IMR-90 (cell line): ENCODE measurements at regions not wholly inside any gene's neighbourhood (a gene's known extent, or its start where the extent isn't known, plus 50 kb on each side); places are given as distances from the start of the nearest gene placed in this dataset.

Experiments
- ATAC-seq: fragments of 200-7000 bp; cut with Tn5 transposase; 2 replicates; pipeline ENCODE4 v1.9.1; 2020; ENCODE audit warnings: low read depth, mild to moderate bottlenecking, moderate library complexity
- BruUV-seq: library from RNA; stranded (reverse); fragments of 400-500 nt; replicated peaks from 2 replicates; lab custom pipeline; 2021; lab: Mats Ljungman, UMichigan
- CTCF ChIA-PET: fragments of 300-600 bp; formaldehyde crosslinking; extraction: SDS; loops from one replicate; lab custom pipeline; 2021; ENCODE audit warnings: antibody characterized with exemption; lab: Yijun Ruan, JAX
- POLR2A ChIA-PET: fragments of 300-600 bp; sonication (Branson Sonifier 250); formaldehyde crosslinking; loops from one replicate; lab custom pipeline; 2022; ENCODE audit warnings: antibody characterized with exemption; ENCODE audit not compliant: unreplicated experiment; lab: Charles Lee
- DNase-seq: peaks from one replicate; pipeline ENCODE4 v3.0.0; 2013
- H2AFZ ChIP-seq: replicated peaks from 2 replicates; pipeline ENCODE3; 2013; ENCODE audit warnings: low read length, mild to moderate bottlenecking; ENCODE audit not compliant: poor library complexity
- H2AK5ac ChIP-seq: 2 replicates; pipeline ENCODE4 v1.6.1; 2013; ENCODE audit warnings: low read depth, low read length, inconsistent platforms
- H2AK9ac ChIP-seq: replicated peaks from 2 replicates; pipeline ENCODE3; 2013; ENCODE audit warnings: mild to moderate bottlenecking, low read depth, low read length, moderate library complexity; ENCODE audit not compliant: poor library complexity
- H2BK120ac ChIP-seq: 2 replicates; pipeline ENCODE4 v1.6.1; 2013; ENCODE audit warnings: low read depth, low read length, inconsistent platforms
- H2BK15ac ChIP-seq: 3 replicates; pipeline ENCODE4 v1.6.1; 2013; ENCODE audit warnings: low read depth, low read length, inconsistent platforms
- H2BK20ac ChIP-seq: 2 replicates; pipeline ENCODE4 v1.6.1; 2013; ENCODE audit warnings: low read depth, mild to moderate bottlenecking, inconsistent platforms, low read length, moderate library complexity
- H2BK5ac ChIP-seq: 2 replicates; pipeline ENCODE4 v1.6.1; 2013; ENCODE audit warnings: mild to moderate bottlenecking, low read depth, low read length, inconsistent platforms; ENCODE audit not compliant: poor library complexity, severe bottlenecking
- H3K14ac ChIP-seq: replicated peaks from 2 replicates; pipeline ENCODE4 v1.6.1; 2013; ENCODE audit warnings: low read depth, low read length, inconsistent platforms
- H3K18ac ChIP-seq: 2 replicates; pipeline ENCODE4 v1.6.1; 2013; ENCODE audit warnings: low read depth, low read length, control low read depth
- H3K23ac ChIP-seq: 2 replicates; pipeline ENCODE4 v1.6.1; 2013; ENCODE audit warnings: low read depth, low read length, inconsistent platforms
- H3K27ac ChIP-seq: 2 replicates; pipeline ENCODE4 v1.5.1; 2013; ENCODE audit warnings: mild to moderate bottlenecking, control low read depth, low read length; ENCODE audit not compliant: insufficient read depth
- H3K27me3 ChIP-seq: 2 replicates; pipeline ENCODE4 v1.6.1; 2013; ENCODE audit warnings: low read length; ENCODE audit not compliant: control insufficient read depth, insufficient read depth
- H3K36me3 ChIP-seq: 2 replicates; pipeline ENCODE4 v1.6.1; 2013; ENCODE audit warnings: low read length, mixed read lengths; ENCODE audit not compliant: control insufficient read depth, insufficient read depth
- H3K4ac ChIP-seq: 2 replicates; pipeline ENCODE4 v1.6.1; 2013; ENCODE audit warnings: low read depth, low read length, inconsistent platforms
- H3K4me1 ChIP-seq: 2 replicates; pipeline ENCODE4 v1.6.1; 2013; ENCODE audit warnings: low read length, mixed read lengths; ENCODE audit not compliant: control insufficient read depth, insufficient read depth
- H3K4me2 ChIP-seq: 2 replicates; pipeline ENCODE4 v1.6.1; 2013; ENCODE audit warnings: low read depth, mild to moderate bottlenecking, control low read depth, low read length, moderate library complexity
- H3K4me3 ChIP-seq: 2 replicates; pipeline ENCODE4 v1.5.1; 2013; ENCODE audit warnings: low read depth, mild to moderate bottlenecking, control low read depth, low read length, moderate library complexity; ENCODE audit not compliant: insufficient read depth
- H3K56ac ChIP-seq: 2 replicates; pipeline ENCODE4 v1.6.1; 2013; ENCODE audit warnings: low read length, inconsistent platforms; ENCODE audit not compliant: insufficient read depth; ENCODE audit errors: extremely low read depth
- H3K79me1 ChIP-seq, 2 experiments: 2 replicates each; pipeline ENCODE4 v1.6.1; 2013; ENCODE audit warnings: low read length in 2 of 2, inconsistent platforms in 1 of 2, low read depth in 1 of 2
- H3K9ac ChIP-seq: 2 replicates; pipeline ENCODE4 v1.6.1; 2013; ENCODE audit warnings: low read depth, low read length, control low read depth
- H3K9me1 ChIP-seq: 2 replicates; pipeline ENCODE4 v1.6.1; 2013; ENCODE audit warnings: low read length, inconsistent platforms; ENCODE audit not compliant: insufficient read depth
- H3K9me3 ChIP-seq: 2 replicates; pipeline ENCODE4 v1.6.1; 2013; ENCODE audit warnings: low read length; ENCODE audit not compliant: control insufficient read depth, insufficient read depth
- H4K20me1 ChIP-seq: 2 replicates; pipeline ENCODE4 v1.6.1; 2013; ENCODE audit warnings: low read length, inconsistent platforms; ENCODE audit not compliant: insufficient read depth
- H4K5ac ChIP-seq: 2 replicates; pipeline ENCODE4 v1.6.1; 2013; ENCODE audit warnings: mild to moderate bottlenecking, low read depth, low read length, control low read depth
- H4K8ac ChIP-seq, 2 experiments: 2 replicates each; pipeline ENCODE4 v1.6.1; 2013; ENCODE audit warnings: low read depth in 2 of 2, low read length in 2 of 2, control low read depth in 1 of 2, inconsistent platforms in 1 of 2
- H4K91ac ChIP-seq: 2 replicates; pipeline ENCODE4 v1.6.1; 2013; ENCODE audit warnings: low read depth, low read length, inconsistent platforms; ENCODE audit not compliant: insufficient read depth
- BHLHE40 ChIP-seq: fragments of 150-350 bp; IDR thresholded peaks from 2 replicates; pipeline ENCODE4 v1.6.1; 2016; ENCODE audit warnings: mild to moderate bottlenecking, low read depth, low read length
- CEBPB ChIP-seq: IDR thresholded peaks from 2 replicates; pipeline ENCODE4 v1.6.1; 2012; ENCODE audit warnings: low read depth, low read length, improper control_type of control experiment
- CHD1 ChIP-seq: IDR thresholded peaks from 2 replicates; pipeline ENCODE4 v1.6.1; 2012; ENCODE audit warnings: low read depth, low read length, improper control_type of control experiment
- FOS ChIP-seq: fragments of 150-350 bp; IDR thresholded peaks from 2 replicates; pipeline ENCODE4 v1.6.1; 2016; ENCODE audit warnings: low read depth, low read length
- MAFK ChIP-seq: IDR thresholded peaks from 2 replicates; pipeline ENCODE4 v1.6.1; 2012; ENCODE audit warnings: low read depth, low read length, improper control_type of control experiment
- MAZ ChIP-seq: IDR thresholded peaks from 2 replicates; pipeline ENCODE4 v1.6.1; 2012; ENCODE audit warnings: low read depth, mild to moderate bottlenecking, low read length, improper control_type of control experiment, moderate library complexity, borderline replicate concordance
- MXI1 ChIP-seq: IDR thresholded peaks from 2 replicates; pipeline ENCODE4 v1.6.1; 2012; ENCODE audit warnings: low read depth, mild to moderate bottlenecking, low read length, moderate library complexity, borderline replicate concordance
- NFE2L2 ChIP-seq: fragments of 150-350 bp; IDR thresholded peaks from 2 replicates; pipeline ENCODE4 v1.6.1; 2016; ENCODE audit warnings: low read depth, mild to moderate bottlenecking, low read length
- POLR2A ChIP-seq: IDR thresholded peaks from 2 replicates; pipeline ENCODE4 v1.6.1; 2012; ENCODE audit warnings: mild to moderate bottlenecking, low read depth, low read length
- RAD21 ChIP-seq: IDR thresholded peaks from 2 replicates; pipeline ENCODE4 v1.6.1; 2012; ENCODE audit warnings: low read length, improper control_type of control experiment
- RCOR1 ChIP-seq: IDR thresholded peaks from 2 replicates; pipeline ENCODE4 v1.6.1; 2012; ENCODE audit warnings: mild to moderate bottlenecking, low read length, improper control_type of control experiment; ENCODE audit not compliant: insufficient replicate concordance
- RFX5 ChIP-seq: IDR thresholded peaks from 2 replicates; pipeline ENCODE4 v1.8.0; 2012; ENCODE audit warnings: low read depth, mild to moderate bottlenecking, low read length, moderate library complexity
- SMC3 ChIP-seq: fragments of 150-350 bp; IDR thresholded peaks from 2 replicates; pipeline ENCODE4 v1.6.1; 2016; ENCODE audit warnings: low read depth, mild to moderate bottlenecking, antibody characterized with exemption, low read length, moderate library complexity
- WGBS, 2 experiments: methylation state at CpG; one replicate each; pipeline versions ENCODE4 v1.1.5 to v1.1.7; 2013; ENCODE audit warnings: missing lambda C conversion rate in 2 of 2; ENCODE audit not compliant: insufficient read length in 1 of 2; ENCODE audit errors: extremely low coverage in 2 of 2; 5-methylcytosine and 5-hydroxymethylcytosine counted together
- dilution Hi-C: fragments of 300-500 bp; cut with HindIII; formaldehyde crosslinking; loops from one replicate; pipeline ENCODE4 v1.14.3; 2018; ENCODE audit warnings: low sequenced_read_pairs; ENCODE audit not compliant: unreplicated experiment
- in situ Hi-C: fragments of 300-500 bp; cut with MboI; formaldehyde crosslinking; loops from 3 replicates; pipeline ENCODE4 v1.14.3; 2019; ENCODE audit warnings: low sequenced_read_pairs, inconsistent platforms, mixed read lengths
- intact Hi-C: fragments of 100-400 bp; cut with micrococcal nuclease; formaldehyde crosslinking; loops from 2 replicates; pipeline ENCODE4 v1.10.0; 2022
- TF ChIP-seq, protein P1 (sequence below): conservative IDR thresholded peaks from 2 replicates; pipeline ENCODE4 v1.5.1; 2012; ENCODE audit warnings: mild to moderate bottlenecking, low read depth, low read length, improper control_type of control experiment
- TF ChIP-seq, protein P2 (sequence below): fragments of 150-350 bp; IDR thresholded peaks from 2 replicates; pipeline ENCODE4 v1.6.1; 2016; ENCODE audit warnings: low read depth, mild to moderate bottlenecking, low read length, moderate library complexity, borderline replicate concordance
- TF ChIP-seq, protein P3 (sequence below): fragments of 150-350 bp; IDR thresholded peaks from 2 replicates; pipeline ENCODE4 v1.6.1; 2017; ENCODE audit warnings: mild to moderate bottlenecking, antibody characterized with exemption, low read length, low read depth

DNA sequence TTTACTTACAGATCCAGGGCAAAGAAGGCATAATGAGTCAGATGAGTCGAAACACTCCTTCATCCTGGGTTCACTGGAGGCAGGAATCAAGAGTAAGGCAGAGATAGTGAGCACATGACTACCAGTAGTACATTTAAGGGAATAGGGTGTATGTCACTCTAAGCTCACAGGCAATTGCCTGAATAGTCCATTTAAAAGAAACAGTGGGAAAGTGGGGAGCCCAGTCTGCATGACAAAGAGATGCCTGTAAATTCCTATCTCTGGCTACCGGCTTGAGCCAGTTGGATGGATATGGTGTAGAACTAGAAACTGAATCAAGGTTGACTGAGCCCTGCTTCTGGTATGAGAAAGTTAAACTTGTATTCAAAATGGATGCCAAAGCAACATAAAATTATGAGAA, 861.5 kb upstream of the ZWINT start:
- H4K20me1 ChIP-seq = no peaks in the 10 kb centered on the region
- intact Hi-C loops = no loop called here

More for the DNA sequence above, 861.5 kb upstream of the ZWINT start:
- WGBS, 2 experiments = no CpG with 5 or more reads among the region's 2 CpGs
- Histone ChIP-seq H3K23ac (no peak overlapping the region), H3K79me1 (no peaks in the 10 kb centered on the region), H3K9me3 (peaks cover 4% of the 10 kb centered on the region; the same call in 1 of the 2 replicates), H3K9me1 (no peaks in the 10 kb centered on the region), H2BK15ac (no peak overlapping the region), H2BK20ac (no peak overlapping the region), H3K18ac (no peak overlapping the region), H3K4me3 (no peak overlapping the region), H4K91ac (no peak overlapping the region), H2BK120ac (no peak overlapping the region), H3K27me3 (no peaks in the 10 kb centered on the region), H4K5ac (no peak overlapping the region), H2AK5ac (no peak overlapping the region), H3K9ac (no peak overlapping the region), H2AFZ (no peak overlapping the region), H3K14ac (no peak overlapping the region), H3K4me2 (no peak overlapping the region), H3K36me3 (no peaks in the 10 kb centered on the region), H3K27ac (no peak overlapping the region), H3K4ac (no peak overlapping the region), H3K4me1 (no peaks in the 10 kb centered on the region), H2BK5ac (no peak overlapping the region), H2AK9ac (no peak overlapping the region), H4K8ac (no peak overlapping the region), H3K56ac (no peak overlapping the region)
- ChIA-PET CTCF (no interaction called here), POLR2A (no interaction called here)
- ATAC-seq (no peak), DNase-seq (no peak)
- dilution Hi-C loops (no loop called here), in situ Hi-C loops (no loop called here)
- no peak for TF ChIP-seq RFX5
- no peak for TF ChIP-seq MAZ
- TF ChIP-seq BHLHE40 = no peak
- TF ChIP-seq, protein P1, sequence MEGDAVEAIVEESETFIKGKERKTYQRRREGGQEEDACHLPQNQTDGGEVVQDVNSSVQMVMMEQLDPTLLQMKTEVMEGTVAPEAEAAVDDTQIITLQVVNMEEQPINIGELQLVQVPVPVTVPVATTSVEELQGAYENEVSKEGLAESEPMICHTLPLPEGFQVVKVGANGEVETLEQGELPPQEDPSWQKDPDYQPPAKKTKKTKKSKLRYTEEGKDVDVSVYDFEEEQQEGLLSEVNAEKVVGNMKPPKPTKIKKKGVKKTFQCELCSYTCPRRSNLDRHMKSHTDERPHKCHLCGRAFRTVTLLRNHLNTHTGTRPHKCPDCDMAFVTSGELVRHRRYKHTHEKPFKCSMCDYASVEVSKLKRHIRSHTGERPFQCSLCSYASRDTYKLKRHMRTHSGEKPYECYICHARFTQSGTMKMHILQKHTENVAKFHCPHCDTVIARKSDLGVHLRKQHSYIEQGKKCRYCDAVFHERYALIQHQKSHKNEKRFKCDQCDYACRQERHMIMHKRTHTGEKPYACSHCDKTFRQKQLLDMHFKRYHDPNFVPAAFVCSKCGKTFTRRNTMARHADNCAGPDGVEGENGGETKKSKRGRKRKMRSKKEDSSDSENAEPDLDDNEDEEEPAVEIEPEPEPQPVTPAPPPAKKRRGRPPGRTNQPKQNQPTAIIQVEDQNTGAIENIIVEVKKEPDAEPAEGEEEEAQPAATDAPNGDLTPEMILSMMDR = no peak
- TF ChIP-seq MAFK = no peak
- TF ChIP-seq CEBPB = no peak
- no peak for TF ChIP-seq POLR2A
- no peak for TF ChIP-seq CHD1
- no peak for TF ChIP-seq FOS
- TF ChIP-seq SMC3 = no peak
- TF ChIP-seq NFE2L2 = no peak
- TF ChIP-seq RAD21 = no peak
- no peak for TF ChIP-seq MXI1
- TF ChIP-seq, protein P2, sequence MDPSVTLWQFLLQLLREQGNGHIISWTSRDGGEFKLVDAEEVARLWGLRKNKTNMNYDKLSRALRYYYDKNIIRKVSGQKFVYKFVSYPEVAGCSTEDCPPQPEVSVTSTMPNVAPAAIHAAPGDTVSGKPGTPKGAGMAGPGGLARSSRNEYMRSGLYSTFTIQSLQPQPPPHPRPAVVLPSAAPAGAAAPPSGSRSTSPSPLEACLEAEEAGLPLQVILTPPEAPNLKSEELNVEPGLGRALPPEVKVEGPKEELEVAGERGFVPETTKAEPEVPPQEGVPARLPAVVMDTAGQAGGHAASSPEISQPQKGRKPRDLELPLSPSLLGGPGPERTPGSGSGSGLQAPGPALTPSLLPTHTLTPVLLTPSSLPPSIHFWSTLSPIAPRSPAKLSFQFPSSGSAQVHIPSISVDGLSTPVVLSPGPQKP = no peak
- TF ChIP-seq, protein P3, sequence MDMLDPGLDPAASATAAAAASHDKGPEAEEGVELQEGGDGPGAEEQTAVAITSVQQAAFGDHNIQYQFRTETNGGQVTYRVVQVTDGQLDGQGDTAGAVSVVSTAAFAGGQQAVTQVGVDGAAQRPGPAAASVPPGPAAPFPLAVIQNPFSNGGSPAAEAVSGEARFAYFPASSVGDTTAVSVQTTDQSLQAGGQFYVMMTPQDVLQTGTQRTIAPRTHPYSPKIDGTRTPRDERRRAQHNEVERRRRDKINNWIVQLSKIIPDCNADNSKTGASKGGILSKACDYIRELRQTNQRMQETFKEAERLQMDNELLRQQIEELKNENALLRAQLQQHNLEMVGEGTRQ = no peak
- no peak for TF ChIP-seq RCOR1
- BruUV-seq = no TSS peak
